GM12878 (cell line): ENCODE measurements at regions not wholly inside any gene's neighbourhood (a gene's known extent, or its start where the extent isn't known, plus 50 kb on each side); places are given as distances from the start of the nearest gene placed in this dataset.

Source experiments
- ATAC-seq: fragments of 200-7000 bp; cut with Tn5 transposase; 3 replicates; pipeline ENCODE4 v1.9.1; 2020; ENCODE audit warnings: mild to moderate bottlenecking, moderate library complexity
- BruUV-seq: library from RNA; stranded (reverse); fragments of 400-500 nt; replicated peaks from 2 replicates; lab custom pipeline; 2021; lab: Mats Ljungman, UMichigan
- CTCF ChIA-PET: fragments of 300-600 bp; sonication (Branson Sonifier 250); formaldehyde crosslinking; extraction: SDS; loops from one replicate; lab custom pipeline; 2021; ENCODE audit warnings: inconsistent platforms; lab: Yijun Ruan, JAX
- POLR2A ChIA-PET: fragments of 350-600 bp; formaldehyde crosslinking; extraction: SDS; loops from one replicate; lab custom pipeline; 2021; ENCODE audit warnings: inconsistent platforms; lab: Charles Lee
- RAD21 ChIA-PET: fragments of 300-600 bp; sonication (Branson Sonifier 250); formaldehyde crosslinking; loops from one replicate; lab custom pipeline; 2023; ENCODE audit warnings: antibody characterized with exemption; ENCODE audit not compliant: unreplicated experiment; lab: Charles Lee
- SMC1A ChIA-PET: fragments of 300-600 bp; sonication (Branson Sonifier 250); formaldehyde crosslinking; loops from one replicate; lab custom pipeline; 2023; ENCODE audit not compliant: unreplicated experiment, uncharacterized antibody; lab: Charles Lee
- DNase-seq: peaks from one replicate; pipeline ENCODE4 v3.0.0-alpha.2; 2011; ENCODE audit warnings: low read depth, low spot score
- FAIRE-seq: peaks from 3 replicates; lab custom pipeline; 2011; peaks lifted over from hg19 to GRCh38; lab: Jason Lieb, UNC
- H2AFZ ChIP-seq: 2 replicates; pipeline ENCODE4 v1.6.0; 2011; ENCODE audit warnings: low read depth, low read length, control low read depth; ENCODE audit not compliant: control insufficient read depth
- H3K27ac ChIP-seq: 2 replicates; pipeline ENCODE4 v1.5.1; 2011; ENCODE audit warnings: control low read depth; ENCODE audit not compliant: control insufficient read depth, insufficient read depth
- H3K27me3 ChIP-seq, 2 experiments: replicated peaks in 1 of 2; 2 replicates each; pipeline versions ENCODE4 v1.6.0 to v1.6.1; 2011; ENCODE audit warnings: low read length in 1 of 2; ENCODE audit not compliant: control insufficient read depth in 2 of 2, insufficient read depth in 2 of 2
- H3K36me3 ChIP-seq, 2 experiments: 2 replicates each; pipeline ENCODE4 v1.5.1; 2011; ENCODE audit warnings: low read length in 1 of 2; ENCODE audit not compliant: control insufficient read depth in 2 of 2, insufficient read depth in 2 of 2
- H3K4me1 ChIP-seq: 2 replicates; pipeline ENCODE4 v1.6.1; 2011; ENCODE audit warnings: mild to moderate bottlenecking, low read length, moderate library complexity, mixed read lengths; ENCODE audit not compliant: control insufficient read depth, insufficient read depth
- H3K4me2 ChIP-seq: 2 replicates; pipeline ENCODE4 v1.6.0; 2011; ENCODE audit warnings: control low read depth; ENCODE audit not compliant: control insufficient read depth, insufficient read depth
- H3K4me3 ChIP-seq: fragments of 200-600 bp; sonication (generic); 2 replicates; pipeline ENCODE4 v1.5.1; 2016
- H3K79me2 ChIP-seq: 2 replicates; pipeline ENCODE4 v1.6.0; 2011; ENCODE audit warnings: low read length; ENCODE audit not compliant: control insufficient read depth, insufficient read depth
- H3K9ac ChIP-seq: 2 replicates; pipeline ENCODE4 v1.8.0; 2011; ENCODE audit warnings: low read length, control low read depth, mixed read lengths; ENCODE audit not compliant: control insufficient read depth, insufficient read depth
- H3K9me3 ChIP-seq: replicated peaks from 3 replicates; pipeline ENCODE4 v1.5.1; 2011; ENCODE audit warnings: mild to moderate bottlenecking, low read length; ENCODE audit not compliant: control insufficient read depth, insufficient read depth
- H4K20me1 ChIP-seq: 2 replicates; pipeline ENCODE4 v1.6.0; 2011; ENCODE audit not compliant: control insufficient read depth, insufficient read depth
- ASH2L ChIP-seq: fragments of 300-600, 200-600 bp; sonication (generic); IDR thresholded peaks from 2 replicates; pipeline ENCODE4 v1.6.1; 2017; ENCODE audit warnings: low read depth, mild to moderate bottlenecking, borderline replicate concordance
- BMI1 ChIP-seq: fragments of 450-650 bp; IDR thresholded peaks from 2 replicates; pipeline ENCODE4 v1.6.1; 2016; ENCODE audit warnings: mild to moderate bottlenecking, moderate library complexity, borderline replicate concordance
- BRCA1 ChIP-seq: IDR thresholded peaks from 2 replicates; pipeline ENCODE4 v1.6.1; 2011; ENCODE audit warnings: low read depth, low read length, improper control_type of control experiment
- CBX3 ChIP-seq: fragments of 200-600 bp; sonication (generic); IDR thresholded peaks from 2 replicates; pipeline ENCODE4 v1.6.1; 2016; ENCODE audit warnings: low read depth, borderline replicate concordance
- EP300 ChIP-seq, 2 experiments: fragments of 150-350 bp in 1 of 2; IDR thresholded peaks; 2 replicates each; pipeline ENCODE4 v1.6.1; 2011 to 2012; ENCODE audit warnings: low read depth in 2 of 2, low read length in 2 of 2, borderline replicate concordance in 1 of 2, improper control_type of control experiment in 1 of 2, inconsistent platforms in 1 of 2; ENCODE audit not compliant: control insufficient read depth in 1 of 2
- ETV6 ChIP-seq, 2 experiments: fragments of 450-650 bp in 1 of 2; IDR thresholded peaks in 1 of 2; conservative IDR thresholded peaks in 1 of 2; 2 replicates each; pipeline ENCODE4 v1.6.1; 2014; ENCODE audit warnings: antibody characterized with exemption in 1 of 2, borderline replicate concordance in 1 of 2, low read depth in 1 of 2, mild to moderate bottlenecking in 1 of 2, moderate library complexity in 1 of 2
- FOXK2 ChIP-seq: fragments of 450-650 bp; IDR thresholded peaks from 2 replicates; pipeline ENCODE4 v1.6.1; 2017; ENCODE audit warnings: mild to moderate bottlenecking, moderate library complexity
- IRF4 ChIP-seq: IDR thresholded peaks from 2 replicates; pipeline ENCODE4 v1.6.1; 2011; ENCODE audit warnings: low read depth, low read length
- JUND ChIP-seq: IDR thresholded peaks from 2 replicates; pipeline ENCODE4 v1.6.1; 2012; ENCODE audit warnings: low read depth, mild to moderate bottlenecking, low read length, improper control_type of control experiment, moderate library complexity
- LARP7 ChIP-seq: fragments of 450-650 bp; IDR thresholded peaks from 2 replicates; pipeline ENCODE4 v1.6.1; 2017; ENCODE audit warnings: mild to moderate bottlenecking
- MTA3 ChIP-seq: IDR thresholded peaks from 2 replicates; pipeline ENCODE4 v1.6.1; 2012; ENCODE audit warnings: low read length, inconsistent platforms, borderline replicate concordance
- RELA ChIP-seq: fragments of 450-650 bp; IDR thresholded peaks from 2 replicates; pipeline ENCODE4 v1.8.0; 2014; ENCODE audit warnings: borderline replicate concordance; ENCODE audit not compliant: partially characterized antibody
- RFX5 ChIP-seq: IDR thresholded peaks from 2 replicates; pipeline ENCODE4 v1.6.1; 2011; ENCODE audit warnings: low read depth, low read length, improper control_type of control experiment
- SIN3A ChIP-seq: IDR thresholded peaks from 2 replicates; pipeline ENCODE4 v1.6.1; 2012; ENCODE audit warnings: low read depth, low read length, improper control_type of control experiment
- TARDBP ChIP-seq: IDR thresholded peaks from 2 replicates; pipeline ENCODE4 v1.6.1; 2016; ENCODE audit warnings: borderline replicate concordance
- ZBTB40 ChIP-seq: fragments of 450-650 bp; IDR thresholded peaks from 2 replicates; pipeline ENCODE4 v1.6.1; 2016; ENCODE audit warnings: mild to moderate bottlenecking, moderate library complexity, borderline replicate concordance
- ZNF384 ChIP-seq: IDR thresholded peaks from 2 replicates; pipeline ENCODE4 v1.6.1; 2012; ENCODE audit warnings: low read depth, mild to moderate bottlenecking, low read length, improper control_type of control experiment, borderline replicate concordance
- WGBS: methylation state at CpG from one replicate; pipeline ENCODE4 v1.1.6; 2016; ENCODE audit warnings: low lambda C conversion rate; ENCODE audit not compliant: insufficient replicate concordance, insufficient coverage; ENCODE audit errors: missing lambda C conversion rate; 5-methylcytosine and 5-hydroxymethylcytosine counted together
- in situ Hi-C: fragments of 300-500 bp; cut with MboI; formaldehyde crosslinking; loops from 9 replicates; pipeline ENCODE4 v1.14.3; 2018; ENCODE audit warnings: mixed read lengths
- intact Hi-C: fragments of 100-400 bp; cut with micrococcal nuclease; formaldehyde crosslinking; loops from one replicate; pipeline ENCODE4 v1.14.2; 2022; ENCODE audit not compliant: unreplicated experiment
- TF ChIP-seq, protein P1 (sequence below): fragments of 450-650 bp; IDR thresholded peaks from 2 replicates; pipeline ENCODE4 v1.6.1; 2017; ENCODE audit warnings: mild to moderate bottlenecking, moderate library complexity

DNA sequence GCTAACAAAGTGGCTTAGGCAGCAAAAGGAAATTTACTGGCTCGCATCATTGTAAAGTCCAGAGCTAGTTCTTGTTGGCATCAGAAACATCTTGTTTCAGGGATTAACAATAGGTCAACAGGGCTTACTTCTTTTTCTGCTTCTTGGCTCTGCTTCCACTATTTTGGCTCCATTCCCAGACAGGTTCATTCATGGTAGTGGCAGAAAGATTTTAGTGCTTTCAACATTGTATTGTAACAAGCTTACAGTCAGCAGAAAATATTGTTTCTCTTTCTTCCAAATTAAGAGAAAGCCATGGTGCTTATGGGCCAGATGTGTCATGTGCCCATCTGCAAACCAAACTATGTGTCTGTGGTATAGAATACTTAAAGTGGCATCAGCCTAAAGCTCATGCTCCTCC is 315.6 kb downstream of the RAB38 start:
- Histone ChIP-seq H3K36me3 (no peaks in the 10 kb centered on the region), H3K9ac (no peak overlapping the region), H3K27me3 (no peaks in the 10 kb centered on the region; a peak in 1 of 4 replicates), H3K79me2 (no peaks in the 10 kb centered on the region), H3K27ac (no peak overlapping the region), H3K4me1 (no peaks in the 10 kb centered on the region), H2AFZ (no peak overlapping the region), H3K4me2 (no peak overlapping the region), H3K9me3 (no peaks in the 10 kb centered on the region), H3K4me3 (no peak overlapping the region), H4K20me1 (no peaks in the 10 kb centered on the region)
- CTCF ChIA-PET: no interaction called here
- WGBS: 39% methylated on average over 1 of the region's 1 CpG
- no peak for ATAC-seq
- POLR2A ChIA-PET: no interaction called here
- DNase-seq: no peak
- RAD21 ChIA-PET: no interaction called here
- SMC1A ChIA-PET: interaction anchor here (1.1 kb wide), 1 partner anchor 9 kb away, joined by 3 read pairs; no protein-coding TSS in a partner anchor
- in situ Hi-C loops (no loop called here), intact Hi-C loops (no loop called here)
- no TSS peak for BruUV-seq
- TF ChIP-seq JUND (no peak), EP300 (IDR thresholded peaks at IDR 0.05; ENCODE audit: borderline replicate concordance in 1 of 2, control insufficient read depth in 1 of 2, low read depth in 2 of 2, low read length in 2 of 2) (no peak), BMI1 (no peak), LARP7 (no peak), SIN3A (no peak), ZNF384 (no peak), CBX3 (no peak), RELA (no peak), BRCA1 (no peak), FOXK2 (no peak), ASH2L (no peak), MTA3 (no peak), IRF4 (no peak), ETV6 (conservative IDR thresholded peaks at IDR 0.05 in 1 of 2, IDR thresholded peaks at IDR 0.05 in 1 of 2; ENCODE audit: borderline replicate concordance in 1 of 2, low read depth in 1 of 2) (no peak), TARDBP (no peak), RFX5 (no peak), ZBTB40 (no peak)
- TF ChIP-seq, protein P1, sequence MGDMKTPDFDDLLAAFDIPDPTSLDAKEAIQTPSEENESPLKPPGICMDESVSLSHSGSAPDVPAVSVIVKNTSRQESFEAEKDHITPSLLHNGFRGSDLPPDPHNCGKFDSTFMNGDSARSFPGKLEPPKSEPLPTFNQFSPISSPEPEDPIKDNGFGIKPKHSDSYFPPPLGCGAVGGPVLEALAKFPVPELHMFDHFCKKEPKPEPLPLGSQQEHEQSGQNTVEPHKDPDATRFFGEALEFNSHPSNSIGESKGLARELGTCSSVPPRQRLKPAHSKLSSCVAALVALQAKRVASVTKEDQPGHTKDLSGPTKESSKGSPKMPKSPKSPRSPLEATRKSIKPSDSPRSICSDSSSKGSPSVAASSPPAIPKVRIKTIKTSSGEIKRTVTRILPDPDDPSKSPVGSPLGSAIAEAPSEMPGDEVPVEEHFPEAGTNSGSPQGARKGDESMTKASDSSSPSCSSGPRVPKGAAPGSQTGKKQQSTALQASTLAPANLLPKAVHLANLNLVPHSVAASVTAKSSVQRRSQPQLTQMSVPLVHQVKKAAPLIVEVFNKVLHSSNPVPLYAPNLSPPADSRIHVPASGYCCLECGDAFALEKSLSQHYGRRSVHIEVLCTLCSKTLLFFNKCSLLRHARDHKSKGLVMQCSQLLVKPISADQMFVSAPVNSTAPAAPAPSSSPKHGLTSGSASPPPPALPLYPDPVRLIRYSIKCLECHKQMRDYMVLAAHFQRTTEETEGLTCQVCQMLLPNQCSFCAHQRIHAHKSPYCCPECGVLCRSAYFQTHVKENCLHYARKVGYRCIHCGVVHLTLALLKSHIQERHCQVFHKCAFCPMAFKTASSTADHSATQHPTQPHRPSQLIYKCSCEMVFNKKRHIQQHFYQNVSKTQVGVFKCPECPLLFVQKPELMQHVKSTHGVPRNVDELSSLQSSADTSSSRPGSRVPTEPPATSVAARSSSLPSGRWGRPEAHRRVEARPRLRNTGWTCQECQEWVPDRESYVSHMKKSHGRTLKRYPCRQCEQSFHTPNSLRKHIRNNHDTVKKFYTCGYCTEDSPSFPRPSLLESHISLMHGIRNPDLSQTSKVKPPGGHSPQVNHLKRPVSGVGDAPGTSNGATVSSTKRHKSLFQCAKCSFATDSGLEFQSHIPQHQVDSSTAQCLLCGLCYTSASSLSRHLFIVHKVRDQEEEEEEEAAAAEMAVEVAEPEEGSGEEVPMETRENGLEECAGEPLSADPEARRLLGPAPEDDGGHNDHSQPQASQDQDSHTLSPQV: no peak
- FAIRE-seq: no peak
